Epidermal melanocyte (primary cell): ENCODE measurements at regions not wholly inside any gene's neighbourhood (a gene's known extent, or its start where the extent isn't known, plus 50 kb on each side); places are given as distances from the start of the nearest gene placed in this dataset.
"Not testable (repeated sequence)": the region's sequence is repeated elsewhere in the genome, so short reads cannot be mapped to it uniquely, and the experiment has no call there.

Experiments used
- DNase-seq: peaks from one replicate; pipeline ENCODE4 v3.0.0; 2011; ENCODE audit warnings: low spot score; ENCODE audit not compliant: insufficient read length

GRCh38 chr6:11961923-11962322 lies 50.2 kb upstream of the HIVEP1 start:
- no peak for DNase-seq

GRCh38 chr6:11960909-11961779 lies 51.0 kb upstream of the HIVEP1 start:
- no peak for DNase-seq

GRCh38 chr6:11956781-11957180 lies 55.3 kb upstream of the HIVEP1 start:
- DNase-seq: no peak

- no peak for DNase-seq
These were observed 58.5 kb upstream of the HIVEP1 start for GRCh38 chr6:11953641-11954040.

GRCh38 chr6:11952316-11952715 lies 59.8 kb upstream of the HIVEP1 start:
- no peak for DNase-seq

GRCh38 chr6:11951868-11952267 lies 60.2 kb upstream of the HIVEP1 start:
- no peak for DNase-seq

- no peak for DNase-seq
These were observed 62.0 kb upstream of the HIVEP1 start for GRCh38 chr6:11950109-11950508.

GRCh38 chr6:11947575-11947974 lies 64.5 kb upstream of the HIVEP1 start:
- no peak for DNase-seq

GRCh38 chr6:11947063-11947462 lies 65.0 kb upstream of the HIVEP1 start:
- DNase-seq: no peak

- DNase-seq: no peak
These were observed 68.0 kb upstream of the HIVEP1 start for GRCh38 chr6:11944111-11944510.

GRCh38 chr6:11943060-11943459 lies 69.1 kb upstream of the HIVEP1 start:
- DNase-seq: no peak

GRCh38 chr6:11942185-11942864 lies 69.8 kb upstream of the HIVEP1 start:
- no peak for DNase-seq

GRCh38 chr6:11940532-11941166 lies 71.5 kb upstream of the HIVEP1 start:
- not testable (repeated sequence) for DNase-seq

- no peak for DNase-seq
These were observed 73.7 kb upstream of the HIVEP1 start for GRCh38 chr6:11938285-11938890.

GRCh38 chr6:11934638-11935037 lies 77.5 kb upstream of the HIVEP1 start:
- no peak for DNase-seq

GRCh38 chr6:11932892-11933291 lies 79.2 kb upstream of the HIVEP1 start:
- not testable (repeated sequence) for DNase-seq

GRCh38 chr6:11931296-11932035 lies 80.6 kb upstream of the HIVEP1 start:
- no peak for DNase-seq

- DNase-seq: not testable (repeated sequence)
These were observed 81.3 kb upstream of the HIVEP1 start for GRCh38 chr6:11930834-11931233.

- no peak for DNase-seq
These were observed 81.9 kb upstream of the HIVEP1 start for GRCh38 chr6:11930240-11930639.

- no peak for DNase-seq
These were observed 82.8 kb upstream of the HIVEP1 start for GRCh38 chr6:11929241-11929835.
